B cell (primary cell): ENCODE measurements at regions not wholly inside any gene's neighbourhood (a gene's known extent, or its start where the extent isn't known, plus 50 kb on each side); places are given as distances from the start of the nearest gene placed in this dataset.

Source experiments
- ATAC-seq: fragments of 200-7000 bp; cut with Tn5 transposase; one replicate; pipeline ENCODE4 v1.10.0; 2021; ENCODE audit warnings: low read depth, mild to moderate bottlenecking, moderate number of reproducible peaks, moderate library complexity
- CTCF ChIA-PET: fragments of 350-600 bp; sonication (Branson Sonifier 250); formaldehyde crosslinking; loops from one replicate; lab custom pipeline; 2021; ENCODE audit warnings: antibody characterized with exemption, inconsistent platforms; lab: Charles Lee
- POLR2A ChIA-PET: fragments of 350-600 bp; sonication (Branson Sonifier 250); formaldehyde crosslinking; loops from one replicate; lab custom pipeline; 2021; ENCODE audit warnings: antibody characterized with exemption; lab: Charles Lee
- DNase-seq: peaks from one replicate; pipeline ENCODE4 v3.0.0; 2013
- H2AFZ ChIP-seq: 2 replicates; pipeline ENCODE4 v1.6.1; 2012; ENCODE audit warnings: mild to moderate bottlenecking, low read depth, low read length; ENCODE audit not compliant: insufficient read depth, poor library complexity, severe bottlenecking
- H3K27ac ChIP-seq, 2 donors: 1 replicate in 1 of 2; 2 replicates in 1 of 2; pipeline ENCODE4 v1.5.1; 2012 to 2013; ENCODE audit warnings: low read length in 2 of 2, mild to moderate bottlenecking in 2 of 2, moderate library complexity in 1 of 2
- H3K27me3 ChIP-seq, 4 experiments: fragments of 200-600 bp in 1 of 4; sonication (generic) in 1 of 4; replicated peaks in 1 of 4; 1 replicate in 2 of 4; 2 replicates in 2 of 4; pipeline versions ENCODE4 v1.6.1 to v1.7.0; 2013 to 2016; ENCODE audit warnings: low read length in 3 of 4, mild to moderate bottlenecking in 2 of 4, mixed read lengths in 1 of 4, moderate library complexity in 1 of 4; ENCODE audit not compliant: insufficient read depth in 4 of 4, control insufficient read depth in 3 of 4; ENCODE audit errors: control extremely low read depth in 1 of 4
- H3K36me3 ChIP-seq, 2 experiments: replicated peaks in 1 of 2; 1 replicate in 1 of 2; 2 replicates in 1 of 2; pipeline versions ENCODE4 v1.6.1 to v1.7.1; 2013; ENCODE audit warnings: low read length in 1 of 2; ENCODE audit not compliant: insufficient read depth in 2 of 2, control insufficient read depth in 1 of 2; ENCODE audit errors: control extremely low read depth in 1 of 2, extremely low read depth in 1 of 2
- H3K4me1 ChIP-seq, 2 donors: fragments of 200-600 bp in 1 of 2; sonication (generic) in 1 of 2; 1 replicate in 1 of 2; 2 replicates in 1 of 2; pipeline versions ENCODE4 v1.5.1 to v1.6.1; 2013 to 2017; ENCODE audit warnings: low read length in 2 of 2; ENCODE audit not compliant: control insufficient read depth in 2 of 2, insufficient read depth in 2 of 2
- H3K4me2 ChIP-seq: replicated peaks from 2 replicates; pipeline ENCODE3; 2012; ENCODE audit warnings: mild to moderate bottlenecking, low read depth, low read length; ENCODE audit not compliant: poor library complexity, severe bottlenecking
- H3K4me3 ChIP-seq, 5 experiments: fragments of 200-600 bp in 1 of 5; sonication (generic) in 1 of 5; 1 replicate in 3 of 5; 2 replicates in 2 of 5; pipeline versions ENCODE4 v1.5.1 to v1.7.0; 2011 to 2016; ENCODE audit warnings: low read length in 4 of 5, mild to moderate bottlenecking in 4 of 5, low read depth in 2 of 5, control low read depth in 1 of 5, moderate library complexity in 1 of 5; ENCODE audit not compliant: insufficient read depth in 1 of 5; ENCODE audit errors: control extremely low read depth in 1 of 5, extremely low read depth in 1 of 5
- H3K79me2 ChIP-seq: fragments of 200-600 bp; sonication (generic); one replicate; pipeline ENCODE4 v1.6.0; 2016; ENCODE audit warnings: low read length; ENCODE audit not compliant: control insufficient read depth, insufficient read depth
- H3K9ac ChIP-seq: fragments of 200-600 bp; sonication (generic); 2 replicates; pipeline ENCODE4 v1.6.1; 2017; ENCODE audit warnings: mild to moderate bottlenecking, low read length, moderate library complexity
- H3K9me3 ChIP-seq, 3 donors: one replicate each; pipeline versions ENCODE4 v1.6.1 to v1.7.1; 2013; ENCODE audit warnings: low read length in 2 of 3; ENCODE audit not compliant: control insufficient read depth in 2 of 3, insufficient read depth in 1 of 3; ENCODE audit errors: control extremely low read depth in 1 of 3
- H4K20me1 ChIP-seq: 2 replicates; pipeline ENCODE4 v1.6.0; 2012; ENCODE audit warnings: mild to moderate bottlenecking, low read length; ENCODE audit not compliant: insufficient read depth, control insufficient read depth, poor library complexity, severe bottlenecking
- H3K27ac Mint-ChIP-seq: one replicate; pipeline ENCODE4 v1.8.0; 2021; ENCODE audit warnings: mixed read lengths
- H3K27me3 Mint-ChIP-seq: one replicate; pipeline ENCODE4 v1.8.0; 2021; ENCODE audit warnings: mixed read lengths
- H3K4me1 Mint-ChIP-seq: one replicate; pipeline ENCODE4 v1.8.0; 2021; ENCODE audit warnings: mixed read lengths
- H3K4me3 Mint-ChIP-seq: one replicate; pipeline ENCODE4 v1.8.0; 2021; ENCODE audit warnings: mixed read lengths
- H3K9me3 Mint-ChIP-seq: one replicate; pipeline ENCODE4 v1.8.0; 2022; ENCODE audit warnings: mixed read lengths; ENCODE audit not compliant: insufficient read depth
- EZH2 ChIP-seq: IDR thresholded peaks from 2 replicates; pipeline ENCODE4 v1.6.1; 2012; ENCODE audit warnings: borderline replicate concordance, low read depth, mild to moderate bottlenecking, moderate library complexity, low read length; ENCODE audit not compliant: insufficient read depth, poor library complexity, severe bottlenecking
- WGBS: methylation state at CpG from one replicate; pipeline ENCODE4 v1.1.5; 2013; ENCODE audit warnings: missing lambda C conversion rate; ENCODE audit not compliant: insufficient coverage; 5-methylcytosine and 5-hydroxymethylcytosine counted together
- intact Hi-C: fragments of 100-400 bp; cut with micrococcal nuclease; formaldehyde crosslinking; loops from one replicate; pipeline ENCODE4 v1.10.0; 2022
- TF ChIP-seq, protein P1 (sequence below): fragments of 200-600 bp; IDR thresholded peaks from one replicate; pipeline ENCODE4 v1.8.0; 2022; ENCODE audit warnings: antibody characterized with exemption, mild to moderate bottlenecking

DNA sequence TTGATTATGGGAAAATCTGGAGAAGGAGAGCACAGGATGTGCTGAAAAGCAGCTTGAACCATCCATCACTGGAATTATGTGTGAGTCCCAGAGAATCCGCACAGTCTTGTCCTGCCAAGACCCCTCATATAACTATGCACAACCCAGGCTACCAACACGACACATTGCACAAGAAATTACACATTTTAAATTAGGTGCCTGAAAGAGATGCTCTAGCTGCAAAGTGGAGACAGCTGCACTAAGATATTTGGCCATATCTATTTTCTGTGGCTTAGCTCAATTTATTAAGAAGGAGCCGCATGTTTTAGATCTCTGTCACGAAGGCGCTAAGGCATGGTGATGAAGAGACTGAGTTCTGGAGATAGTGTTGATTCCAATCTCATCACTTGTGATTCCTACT is 1308.4 kb downstream of the CDH8 start:
- Histone ChIP-seq H3K9me3 (no peaks in the 10 kb centered on the region), H3K79me2 (no peaks in the 10 kb centered on the region), H4K20me1 (no peaks in the 10 kb centered on the region), H3K27ac (no peak overlapping the region), H3K4me3 (no peak overlapping the region), H3K36me3 (no peaks in the 10 kb centered on the region), H3K4me1 (no peaks in the 10 kb centered on the region), H3K9ac (no peak overlapping the region), H3K4me2 (no peak overlapping the region), H3K27me3 (no peaks in the 10 kb centered on the region), H2AFZ (no peak overlapping the region)
- ATAC-seq (no peak), DNase-seq (no peak)
- WGBS, result no CpG with 5 or more reads among the region's 5 CpGs
- Mint-ChIP-seq H3K27ac (no peak overlapping the region), H3K4me3 (no peak overlapping the region), H3K4me1 (no peaks in the 10 kb centered on the region), H3K9me3 (peaks cover 5% of the 10 kb centered on the region), H3K27me3 (no peaks in the 10 kb centered on the region)
- ChIA-PET CTCF (no interaction called here), POLR2A (no interaction called here)
- intact Hi-C loops, result no loop called here
- TF ChIP-seq, protein P1, sequence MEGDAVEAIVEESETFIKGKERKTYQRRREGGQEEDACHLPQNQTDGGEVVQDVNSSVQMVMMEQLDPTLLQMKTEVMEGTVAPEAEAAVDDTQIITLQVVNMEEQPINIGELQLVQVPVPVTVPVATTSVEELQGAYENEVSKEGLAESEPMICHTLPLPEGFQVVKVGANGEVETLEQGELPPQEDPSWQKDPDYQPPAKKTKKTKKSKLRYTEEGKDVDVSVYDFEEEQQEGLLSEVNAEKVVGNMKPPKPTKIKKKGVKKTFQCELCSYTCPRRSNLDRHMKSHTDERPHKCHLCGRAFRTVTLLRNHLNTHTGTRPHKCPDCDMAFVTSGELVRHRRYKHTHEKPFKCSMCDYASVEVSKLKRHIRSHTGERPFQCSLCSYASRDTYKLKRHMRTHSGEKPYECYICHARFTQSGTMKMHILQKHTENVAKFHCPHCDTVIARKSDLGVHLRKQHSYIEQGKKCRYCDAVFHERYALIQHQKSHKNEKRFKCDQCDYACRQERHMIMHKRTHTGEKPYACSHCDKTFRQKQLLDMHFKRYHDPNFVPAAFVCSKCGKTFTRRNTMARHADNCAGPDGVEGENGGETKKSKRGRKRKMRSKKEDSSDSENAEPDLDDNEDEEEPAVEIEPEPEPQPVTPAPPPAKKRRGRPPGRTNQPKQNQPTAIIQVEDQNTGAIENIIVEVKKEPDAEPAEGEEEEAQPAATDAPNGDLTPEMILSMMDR, result no peak
- TF ChIP-seq EZH2, result no peak

DNA sequence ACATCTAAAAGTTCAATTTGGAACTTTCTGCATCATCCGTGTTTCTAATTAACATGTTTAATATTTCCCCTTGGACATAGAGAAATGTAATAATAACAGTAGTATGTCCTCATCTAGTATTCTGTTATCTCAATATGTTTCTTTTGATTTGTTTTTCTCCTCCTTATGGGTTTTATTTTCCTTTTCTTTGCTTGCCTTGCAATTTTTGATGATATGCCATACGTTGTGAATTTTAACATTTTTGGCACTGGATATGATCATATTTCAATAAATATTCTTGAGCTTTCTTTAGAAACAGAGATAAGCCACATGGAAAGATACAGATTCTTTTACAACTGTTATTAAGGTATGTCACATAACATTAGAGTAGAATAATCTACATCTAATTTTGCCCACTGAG is 1316.2 kb downstream of the CDH8 start:
- DNase-seq (no peak), ATAC-seq (no peak)
- H3K4me3 ChIP-seq, result no peak overlapping the region
- Mint-ChIP-seq H3K9me3 (peaks cover 3% of the 10 kb centered on the region), H3K4me1 (no peaks in the 10 kb centered on the region), H3K27me3 (no peaks in the 10 kb centered on the region), H3K4me3 (no peak overlapping the region), H3K27ac (no peak overlapping the region)
- no peaks in the 10 kb centered on the region for H3K27me3 ChIP-seq
- ChIA-PET POLR2A (no interaction called here), CTCF (no interaction called here)
- H3K9me3 ChIP-seq, result no peaks in the 10 kb centered on the region
- no peaks in the 10 kb centered on the region for H3K4me1 ChIP-seq
- no peak overlapping the region for H2AFZ ChIP-seq
- H3K27ac ChIP-seq, result no peak overlapping the region
- H4K20me1 ChIP-seq, result no peaks in the 10 kb centered on the region
- TF ChIP-seq, protein P1, result no peak
- no peak for TF ChIP-seq EZH2
- H3K36me3 ChIP-seq, result no peaks in the 10 kb centered on the region
- no peak overlapping the region for H3K4me2 ChIP-seq
- no peaks in the 10 kb centered on the region for H3K79me2 ChIP-seq
- WGBS, result no CpG with 5 or more reads among the region's 2 CpGs
- H3K9ac ChIP-seq, result no peak overlapping the region
- intact Hi-C loops, result no loop called here
